Neutrophil (primary cell): ENCODE measurements at regions not wholly inside any gene's neighbourhood (a gene's known extent, or its start where the extent isn't known, plus 50 kb on each side); places are given as distances from the start of the nearest gene placed in this dataset.

Experiments used
- H3K27ac ChIP-seq: fragments of 200-600 bp; sonication (generic); 2 replicates; pipeline ENCODE4 v1.5.1; 2016; ENCODE audit warnings: mild to moderate bottlenecking, moderate library complexity
- H3K27me3 ChIP-seq: fragments of 200-600 bp; sonication (generic); 2 replicates; pipeline ENCODE4 v1.6.0; 2016; ENCODE audit warnings: mild to moderate bottlenecking
- H3K36me3 ChIP-seq: fragments of 200-600 bp; sonication (generic); 2 replicates; pipeline ENCODE4 v1.5.1; 2017
- H3K4me1 ChIP-seq, 2 experiments: fragments of 200-600 bp in 1 of 2; sonication (generic) in 1 of 2; 1 replicate in 1 of 2; 2 replicates in 1 of 2; pipeline versions ENCODE4 v1.5.1 to v1.6.1; 2013 to 2016; ENCODE audit warnings: low read depth in 1 of 2, low read length in 1 of 2, mild to moderate bottlenecking in 1 of 2, moderate library complexity in 1 of 2; ENCODE audit not compliant: control insufficient read depth in 1 of 2, insufficient read depth in 1 of 2
- H3K4me3 ChIP-seq, 2 experiments: fragments of 200-600 bp in 1 of 2; sonication (generic) in 1 of 2; 1 replicate in 1 of 2; 2 replicates in 1 of 2; pipeline ENCODE4 v1.5.1; 2013 to 2016; ENCODE audit warnings: low read depth in 1 of 2, low read length in 1 of 2, mild to moderate bottlenecking in 1 of 2, moderate library complexity in 1 of 2
- H3K9me3 ChIP-seq: fragments of 200-600 bp; sonication (generic); 2 replicates; pipeline ENCODE4 v1.5.1; 2016
- CTCF ChIP-seq: fragments of 200-600 bp; sonication (generic); IDR thresholded peaks from 2 replicates; pipeline ENCODE4 v1.5.1; 2016; ENCODE audit warnings: antibody characterized with exemption

GRCh38 chr5:123696921-123697341, 185.0 kb downstream of the CSNK1G3 start:
- TF ChIP-seq CTCF: no peak
- Histone ChIP-seq H3K9me3 (no peaks in the 10 kb centered on the region), H3K27ac (no peak overlapping the region), H3K4me3 (no peak overlapping the region), H3K4me1 (no peaks in the 10 kb centered on the region), H3K27me3 (no peaks in the 10 kb centered on the region), H3K36me3 (no peaks in the 10 kb centered on the region)

- H3K36me3 ChIP-seq: no peaks in the 10 kb centered on the region
- H3K27me3 ChIP-seq: no peaks in the 10 kb centered on the region
- H3K9me3 ChIP-seq: no peaks in the 10 kb centered on the region
- H3K27ac ChIP-seq: no peak overlapping the region
- no peak for TF ChIP-seq CTCF
- H3K4me3 ChIP-seq: no peak overlapping the region
- no peaks in the 10 kb centered on the region for H3K4me1 ChIP-seq
These were observed 178.8 kb downstream of the CSNK1G3 start for GRCh38 chr5:123690821-123691220.

GRCh38 chr5:123681061-123681460, 169.1 kb downstream of the CSNK1G3 start:
- no peaks in the 10 kb centered on the region for H3K27me3 ChIP-seq
- TF ChIP-seq CTCF: no peak
- no peak overlapping the region for H3K27ac ChIP-seq
- no peak overlapping the region for H3K4me3 ChIP-seq
- H3K36me3 ChIP-seq: no peaks in the 10 kb centered on the region
- no peaks in the 10 kb centered on the region for H3K9me3 ChIP-seq
- H3K4me1 ChIP-seq: no peaks in the 10 kb centered on the region

- H3K27ac ChIP-seq: no peak overlapping the region
- no peaks in the 10 kb centered on the region for H3K9me3 ChIP-seq
- H3K4me1 ChIP-seq: no peaks in the 10 kb centered on the region
- no peak overlapping the region for H3K4me3 ChIP-seq
- no peaks in the 10 kb centered on the region for H3K36me3 ChIP-seq
- no peaks in the 10 kb centered on the region for H3K27me3 ChIP-seq
- TF ChIP-seq CTCF: no peak
These were observed 161.1 kb downstream of the CSNK1G3 start for GRCh38 chr5:123673107-123673506.

GRCh38 chr5:123671711-123672456, 159.9 kb downstream of the CSNK1G3 start:
- Histone ChIP-seq H3K36me3 (no peaks in the 10 kb centered on the region), H3K4me3 (no peak overlapping the region), H3K27ac (no peak overlapping the region), H3K9me3 (no peaks in the 10 kb centered on the region), H3K4me1 (no peaks in the 10 kb centered on the region), H3K27me3 (no peaks in the 10 kb centered on the region)
- no peak for TF ChIP-seq CTCF
